ENCODE measurements at regions not wholly inside any gene's neighbourhood (a gene's known extent, or its start where the extent isn't known, plus 50 kb on each side); places are given as distances from the start of the nearest gene placed in this dataset.

GRCh38 chr11:29231586-29231985 is 785.2 kb downstream of the KCNA4 start:
- POLR2A ChIA-PET: no interaction called here
- H3K4me1 ChIP-seq (ENCODE audit: control insufficient read depth in 1 of 2, insufficient read depth in 2 of 2, low read depth in 1 of 2, low read length in 1 of 2): no peaks in the 10 kb centered on the region

More at GRCh38 chr11:29231586-29231985, 785.2 kb downstream of the KCNA4 start:
- WGBS (ENCODE audit: low lambda C conversion rate): 47% methylated on average over 3 of the region's 3 CpGs
- no peak overlapping the region for H3K9ac ChIP-seq
- H3K4me2 ChIP-seq: no peak overlapping the region
- no peaks in the 10 kb centered on the region for H3K9me3 ChIP-seq
- CTCF ChIA-PET: no interaction called here
- DNase-seq: no peak
- H2AFZ ChIP-seq (ENCODE audit: low read depth): no peak overlapping the region
- no peaks in the 10 kb centered on the region for H4K20me1 ChIP-seq (ENCODE audit: insufficient read depth)
- no peak overlapping the region for H3K27ac ChIP-seq (ENCODE audit: low read depth in 2 of 2, low read length in 1 of 2)
- H3K79me2 ChIP-seq (ENCODE audit: insufficient read depth): no peaks in the 10 kb centered on the region
- H3K27me3 ChIP-seq (ENCODE audit: insufficient read depth): no peaks in the 10 kb centered on the region
- TF ChIP-seq NFIC (IDR thresholded peaks at IDR 0.05; ENCODE audit: borderline replicate concordance) (no peak), FOXM1 (IDR thresholded peaks at IDR 0.05; ENCODE audit: low read depth) (no peak), USF2 (IDR thresholded peaks at IDR 0.05; ENCODE audit: borderline replicate concordance, low read depth, low read length) (no peak), RCOR1 (IDR thresholded peaks at IDR 0.05; ENCODE audit: low read length) (no peak), ZBTB33 (IDR thresholded peaks at IDR 0.05; ENCODE audit: borderline replicate concordance, low read depth) (no peak), YY1 (IDR thresholded peaks at IDR 0.05; ENCODE audit: low read depth) (no peak), GABPA (IDR thresholded peaks at IDR 0.05; ENCODE audit: low read depth) (no peak), MAX (IDR thresholded peaks at IDR 0.05; ENCODE audit: low read depth) (no peak), CTCF (IDR thresholded peaks at IDR 0.05) (no peak), RFX5 (IDR thresholded peaks at IDR 0.05; ENCODE audit: low read length) (no peak), USF1 (IDR thresholded peaks at IDR 0.05; ENCODE audit: borderline replicate concordance, low read depth) (no peak), RXRA (IDR thresholded peaks at IDR 0.05; ENCODE audit: borderline replicate concordance, low read depth) (no peak), SIN3A (IDR thresholded peaks at IDR 0.05; ENCODE audit: borderline replicate concordance, low read depth, low read length) (no peak), JUND (IDR thresholded peaks at IDR 0.05) (no peak), TCF12 (IDR thresholded peaks at IDR 0.05) (no peak), RAD21 (IDR thresholded peaks at IDR 0.05; ENCODE audit: low read length) (no peak), GATA2 (CRISPR knock-in tag; IDR thresholded peaks at IDR 0.05) (no peak), REST (IDR thresholded peaks at IDR 0.05; ENCODE audit: low read depth, low read length) (no peak), MEF2A (IDR thresholded peaks at IDR 0.05; ENCODE audit: borderline replicate concordance, low read depth) (no peak), CHD2 (IDR thresholded peaks at IDR 0.05; ENCODE audit: low read length, partially characterized antibody) (no peak)
- H3K9me2 ChIP-seq: no peaks in the 10 kb centered on the region
- no peak overlapping the region for H3K4me3 ChIP-seq (ENCODE audit: low read depth in 2 of 2, low read length in 1 of 2)
- H3K36me3 ChIP-seq (replicated peaks in 1 of 2; ENCODE audit: control insufficient read depth in 1 of 2, insufficient read depth in 2 of 2, low read length in 1 of 2): peaks cover 0 to under 1% of the 10 kb centered on the region in 2 experiments
- no peaks in the 10 kb centered on the region for H3F3A ChIP-seq (replicated peaks; ENCODE audit: insufficient read depth)
